Chondrocyte (in vitro differentiated cells): ENCODE measurements at regions not wholly inside any gene's neighbourhood (a gene's known extent, or its start where the extent isn't known, plus 50 kb on each side); places are given as distances from the start of the nearest gene placed in this dataset.

ENCODE experiments used
- DNase-seq: peaks from one replicate; pipeline ENCODE4 v3.0.0; 2021; ENCODE audit warnings: mixed read lengths, low spot score
- H3K27ac Mint-ChIP-seq: one replicate; pipeline ENCODE4 v1.8.0; 2021; ENCODE audit warnings: mild to moderate bottlenecking, moderate library complexity, mixed read lengths; ENCODE audit not compliant: unreplicated experiment
- H3K27me3 Mint-ChIP-seq: 2 replicates; pipeline ENCODE4 v1.8.0; 2021; ENCODE audit warnings: low read depth, mixed read lengths
- H3K36me3 Mint-ChIP-seq: 2 replicates; pipeline ENCODE4 v1.8.0; 2021; ENCODE audit warnings: low read depth, mixed read lengths
- H3K4me1 Mint-ChIP-seq: 2 replicates; pipeline ENCODE4 v1.8.0; 2021; ENCODE audit warnings: low read depth, mild to moderate bottlenecking, mixed read lengths
- H3K4me3 Mint-ChIP-seq: one replicate; pipeline ENCODE4 v1.8.0; 2021; ENCODE audit warnings: mild to moderate bottlenecking, moderate library complexity, mixed read lengths; ENCODE audit not compliant: unreplicated experiment
- H3K9me3 Mint-ChIP-seq: 2 replicates; pipeline ENCODE4 v1.8.0; 2021; ENCODE audit warnings: low read depth, mixed read lengths
- CTCF ChIP-seq: fragments of 200-600 bp; sonication (generic); IDR thresholded peaks from 2 replicates; pipeline ENCODE4 v1.5.0; 2021; ENCODE audit warnings: antibody characterized with exemption, mild to moderate bottlenecking, moderate library complexity

- Mint-ChIP-seq H3K27ac (no peak overlapping the region), H3K4me3 (no peak overlapping the region), H3K9me3 (peaks cover 7% of the 10 kb centered on the region), H3K4me1 (no peaks in the 10 kb centered on the region), H3K27me3 (no peaks in the 10 kb centered on the region), H3K36me3 (no peaks in the 10 kb centered on the region)
- no peak for DNase-seq
- TF ChIP-seq CTCF = no peak
Measured at GRCh38 chrX:83169683-83170082, 338.4 kb upstream of the POU3F4 start.

GRCh38 chrX:83185010-83185409 lies 323.1 kb upstream of the POU3F4 start:
- H3K4me3 Mint-ChIP-seq = no peak overlapping the region
- no peaks in the 10 kb centered on the region for H3K4me1 Mint-ChIP-seq
- no peaks in the 10 kb centered on the region for H3K36me3 Mint-ChIP-seq
- DNase-seq = peak; percentile 79
- H3K9me3 Mint-ChIP-seq = peaks cover 49% of the 10 kb centered on the region
- no peak for TF ChIP-seq CTCF
- H3K27me3 Mint-ChIP-seq = no peaks in the 10 kb centered on the region
- no peak overlapping the region for H3K27ac Mint-ChIP-seq

- H3K36me3 Mint-ChIP-seq = no peaks in the 10 kb centered on the region
Measured at GRCh38 chrX:83185887-83186286, 322.2 kb upstream of the POU3F4 start.

GRCh38 chrX:83186632-83187031 lies 321.5 kb upstream of the POU3F4 start:
- Mint-ChIP-seq H3K9me3 (peaks cover 53% of the 10 kb centered on the region), H3K4me1 (no peaks in the 10 kb centered on the region), H3K4me3 (no peak overlapping the region), H3K27me3 (no peaks in the 10 kb centered on the region), H3K27ac (no peak overlapping the region), H3K36me3 (no peaks in the 10 kb centered on the region)
- no peak for DNase-seq
- no peak for TF ChIP-seq CTCF

More at GRCh38 chrX:83185887-83186286, 322.2 kb upstream of the POU3F4 start:
- Mint-ChIP-seq H3K9me3 (peaks cover 54% of the 10 kb centered on the region), H3K27ac (no peak overlapping the region), H3K4me1 (no peaks in the 10 kb centered on the region), H3K4me3 (no peak overlapping the region), H3K27me3 (no peaks in the 10 kb centered on the region)
- DNase-seq = peak; percentile 71
- TF ChIP-seq CTCF = no peak
